B cell (primary cell): ENCODE measurements at regions not wholly inside any gene's neighbourhood (a gene's known extent, or its start where the extent isn't known, plus 50 kb on each side); places are given as distances from the start of the nearest gene placed in this dataset.

Source experiments
- EZH2 ChIP-seq: IDR thresholded peaks from 2 replicates; pipeline ENCODE4 v1.6.1; 2012; ENCODE audit warnings: borderline replicate concordance, low read depth, mild to moderate bottlenecking, moderate library complexity, low read length; ENCODE audit not compliant: insufficient read depth, poor library complexity, severe bottlenecking
- TF ChIP-seq, protein P1 (sequence below): fragments of 200-600 bp; IDR thresholded peaks from one replicate; pipeline ENCODE4 v1.8.0; 2022; ENCODE audit warnings: antibody characterized with exemption, mild to moderate bottlenecking

DNA sequence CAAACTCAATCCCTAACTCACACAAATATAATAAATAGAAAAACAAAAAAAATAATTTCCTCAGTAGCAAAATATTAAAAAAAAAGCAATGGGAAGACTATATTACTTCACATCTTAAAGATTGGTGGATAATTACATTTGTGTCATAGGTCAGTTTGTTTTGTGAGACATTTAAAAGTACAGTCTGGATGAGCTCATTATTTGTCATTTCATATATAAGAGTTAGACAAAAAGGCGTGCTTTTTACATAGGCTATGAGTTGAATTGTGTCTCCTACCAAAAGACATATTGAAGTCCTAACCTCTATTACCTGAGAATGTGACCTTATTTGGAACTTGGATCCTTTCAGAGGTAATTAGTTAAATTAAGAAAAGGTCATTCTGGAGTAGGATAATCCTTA, 710.1 kb upstream of the CBLB start:
- TF ChIP-seq, protein P1, sequence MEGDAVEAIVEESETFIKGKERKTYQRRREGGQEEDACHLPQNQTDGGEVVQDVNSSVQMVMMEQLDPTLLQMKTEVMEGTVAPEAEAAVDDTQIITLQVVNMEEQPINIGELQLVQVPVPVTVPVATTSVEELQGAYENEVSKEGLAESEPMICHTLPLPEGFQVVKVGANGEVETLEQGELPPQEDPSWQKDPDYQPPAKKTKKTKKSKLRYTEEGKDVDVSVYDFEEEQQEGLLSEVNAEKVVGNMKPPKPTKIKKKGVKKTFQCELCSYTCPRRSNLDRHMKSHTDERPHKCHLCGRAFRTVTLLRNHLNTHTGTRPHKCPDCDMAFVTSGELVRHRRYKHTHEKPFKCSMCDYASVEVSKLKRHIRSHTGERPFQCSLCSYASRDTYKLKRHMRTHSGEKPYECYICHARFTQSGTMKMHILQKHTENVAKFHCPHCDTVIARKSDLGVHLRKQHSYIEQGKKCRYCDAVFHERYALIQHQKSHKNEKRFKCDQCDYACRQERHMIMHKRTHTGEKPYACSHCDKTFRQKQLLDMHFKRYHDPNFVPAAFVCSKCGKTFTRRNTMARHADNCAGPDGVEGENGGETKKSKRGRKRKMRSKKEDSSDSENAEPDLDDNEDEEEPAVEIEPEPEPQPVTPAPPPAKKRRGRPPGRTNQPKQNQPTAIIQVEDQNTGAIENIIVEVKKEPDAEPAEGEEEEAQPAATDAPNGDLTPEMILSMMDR: no peak
- TF ChIP-seq EZH2: no peak
